ENCODE measurements at regions not wholly inside any gene's neighbourhood (a gene's known extent, or its start where the extent isn't known, plus 50 kb on each side); places are given as distances from the start of the nearest gene placed in this dataset.
A peak's percentile ranks its signal among the peaks of the same experiment; 100 is the strongest.

DNA sequence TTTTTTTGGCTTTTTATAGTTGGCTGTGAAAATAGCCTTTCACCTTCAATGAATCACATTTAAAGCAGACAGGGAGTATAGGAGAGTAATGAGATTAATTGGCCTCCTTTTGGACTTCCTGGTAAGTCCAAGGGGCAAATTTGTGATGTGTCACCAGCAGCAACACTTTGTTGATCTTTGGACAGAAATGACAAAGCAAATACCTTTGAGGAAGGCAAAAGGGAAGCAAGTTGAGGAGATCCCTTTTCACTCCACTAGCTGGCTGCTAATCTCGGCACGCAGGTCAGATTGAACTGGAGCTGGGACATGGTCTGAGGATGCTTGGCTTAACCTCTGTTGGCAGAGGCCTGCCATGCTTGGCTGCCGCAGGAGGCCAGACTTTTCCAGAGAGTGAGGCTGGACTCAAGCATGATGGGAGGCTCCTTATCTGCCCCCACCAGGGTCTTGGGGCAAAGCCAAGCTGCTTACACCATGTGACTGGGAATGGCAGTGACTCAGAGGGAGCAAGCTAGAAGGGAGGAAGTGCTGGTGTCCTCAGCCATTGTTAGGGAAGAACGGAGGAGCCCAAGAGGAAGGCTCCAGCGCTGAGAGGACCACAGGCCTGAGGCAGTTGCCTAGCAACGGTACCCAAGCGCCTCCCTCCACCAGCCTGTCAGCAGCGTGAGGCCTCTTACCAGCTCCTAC lies 174.5 kb upstream of the MAP1B start:
- Histone ChIP-seq H2BK20ac (ENCODE audit: low read depth, low read length) (peak overlapping the region; percentile 11; the same call in 1 of the 2 replicates), H3K14ac (replicated peaks; ENCODE audit: low read depth, low read length) (peak overlapping the region; percentile 28; the same call in 1 of the 2 replicates), H3K27ac (ENCODE audit: insufficient read depth, low read length) (no peak overlapping the region; the same call in 1 of the 2 replicates), H3K4me1 (ENCODE audit: control insufficient read depth, insufficient read depth, low read length) (peaks cover 10% of the 10 kb centered on the region), H3K18ac (ENCODE audit: low read depth, low read length) (0 out of 2 replicates have a peak overlapping the region, but pooled peaks have one; percentile 45), H3K9me1 (ENCODE audit: insufficient read depth, low read length) (peaks cover 11% of the 10 kb centered on the region; the same call in 1 of the 2 replicates), H2BK120ac (ENCODE audit: low read depth, low read length) (peak overlapping the region; percentile 28), H3K23ac (ENCODE audit: low read depth, low read length) (0 out of 2 replicates have a peak overlapping the region, but pooled peaks have one; percentile 16), H3K4me3 (ENCODE audit: insufficient read depth, low read depth, low read length) (no peak overlapping the region), H4K20me1 (ENCODE audit: insufficient read depth, low read length) (no peaks in the 10 kb centered on the region), H3K79me1 (ENCODE audit: low read depth in 1 of 2, low read length in 2 of 2) (no peaks in the 10 kb centered on the region), H3K9ac (ENCODE audit: low read depth, low read length) (no peak overlapping the region), H3K9me3 (ENCODE audit: control insufficient read depth, insufficient read depth, low read length) (no peaks in the 10 kb centered on the region), H2BK5ac (ENCODE audit: low read depth, low read length, poor library complexity, severe bottlenecking) (peak overlapping the region; percentile 49), H3K36me3 (ENCODE audit: control insufficient read depth, insufficient read depth, low read length) (no peaks in the 10 kb centered on the region), H3K4me2 (ENCODE audit: low read depth, low read length) (0 out of 2 replicates have a peak overlapping the region, but pooled peaks have one; percentile 1), H3K27me3 (ENCODE audit: control insufficient read depth, insufficient read depth, low read length) (peaks cover 7% of the 10 kb centered on the region), H4K5ac (ENCODE audit: low read depth, low read length) (peak overlapping the region; percentile 65; the same call in 1 of the 2 replicates), H4K8ac (ENCODE audit: low read depth in 2 of 2, low read length in 2 of 2) (peak overlapping the region in 1 of 2 experiments; percentile 72; a peak in 3 of 4 replicates), H2AK9ac (replicated peaks; ENCODE audit: low read depth, low read length, poor library complexity) (peak overlapping the region; percentile 33), H2AFZ (replicated peaks; ENCODE audit: low read length, poor library complexity) (peak overlapping the region; percentile 88), H3K56ac (ENCODE audit: extremely low read depth, insufficient read depth, low read length) (no peak overlapping the region), H3K4ac (ENCODE audit: low read depth, low read length) (peak overlapping the region; percentile 24; the same call in 1 of the 2 replicates), H2AK5ac (ENCODE audit: low read depth, low read length) (no peak overlapping the region), H2BK15ac (ENCODE audit: low read depth, low read length) (peak overlapping the region; percentile 5; the same call in 1 of the 3 replicates), H4K91ac (ENCODE audit: insufficient read depth, low read depth, low read length) (peak overlapping the region; percentile 66)
- in situ Hi-C loops (cut with MboI; ENCODE audit: low sequenced_read_pairs) (no loop called here), intact Hi-C loops (cut with micrococcal nuclease) (no loop called here), dilution Hi-C loops (cut with HindIII; ENCODE audit: low sequenced_read_pairs, unreplicated experiment) (no loop called here)
- DNase-seq = peak; percentile 67
- 50% methylated on average over 2 of the region's 8 CpGs; no CpG with 5 or more reads in 1 of the 2 experiments for WGBS, 2 experiments (ENCODE audit: extremely low coverage in 2 of 2, insufficient read length in 1 of 2)
- peak; percentile 75 for ATAC-seq (ENCODE audit: low read depth)
- POLR2A ChIA-PET (ENCODE audit: unreplicated experiment) = no interaction called here
- BruUV-seq (replicated peaks) = no TSS peak
- TF ChIP-seq, protein P1, sequence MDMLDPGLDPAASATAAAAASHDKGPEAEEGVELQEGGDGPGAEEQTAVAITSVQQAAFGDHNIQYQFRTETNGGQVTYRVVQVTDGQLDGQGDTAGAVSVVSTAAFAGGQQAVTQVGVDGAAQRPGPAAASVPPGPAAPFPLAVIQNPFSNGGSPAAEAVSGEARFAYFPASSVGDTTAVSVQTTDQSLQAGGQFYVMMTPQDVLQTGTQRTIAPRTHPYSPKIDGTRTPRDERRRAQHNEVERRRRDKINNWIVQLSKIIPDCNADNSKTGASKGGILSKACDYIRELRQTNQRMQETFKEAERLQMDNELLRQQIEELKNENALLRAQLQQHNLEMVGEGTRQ (IDR thresholded peaks at IDR 0.05; ENCODE audit: low read depth, low read length) = peak; percentile 75
- TF ChIP-seq MAZ (IDR thresholded peaks at IDR 0.05; ENCODE audit: borderline replicate concordance, low read depth, low read length) (0 out of 2 replicates have a peak, but pooled peaks have one; percentile 48), RAD21 (IDR thresholded peaks at IDR 0.05; ENCODE audit: low read length) (no peak), MAFK (IDR thresholded peaks at IDR 0.05; ENCODE audit: low read depth, low read length) (0 out of 2 replicates have a peak, but pooled peaks have one; percentile 1), CEBPB (IDR thresholded peaks at IDR 0.05; ENCODE audit: low read depth, low read length) (no peak), RCOR1 (IDR thresholded peaks at IDR 0.05; ENCODE audit: insufficient replicate concordance, low read length) (no peak), SMC3 (IDR thresholded peaks at IDR 0.05; ENCODE audit: low read depth, low read length) (no peak), NFE2L2 (IDR thresholded peaks at IDR 0.05; ENCODE audit: low read depth, low read length) (no peak)
- TF ChIP-seq, protein P2, sequence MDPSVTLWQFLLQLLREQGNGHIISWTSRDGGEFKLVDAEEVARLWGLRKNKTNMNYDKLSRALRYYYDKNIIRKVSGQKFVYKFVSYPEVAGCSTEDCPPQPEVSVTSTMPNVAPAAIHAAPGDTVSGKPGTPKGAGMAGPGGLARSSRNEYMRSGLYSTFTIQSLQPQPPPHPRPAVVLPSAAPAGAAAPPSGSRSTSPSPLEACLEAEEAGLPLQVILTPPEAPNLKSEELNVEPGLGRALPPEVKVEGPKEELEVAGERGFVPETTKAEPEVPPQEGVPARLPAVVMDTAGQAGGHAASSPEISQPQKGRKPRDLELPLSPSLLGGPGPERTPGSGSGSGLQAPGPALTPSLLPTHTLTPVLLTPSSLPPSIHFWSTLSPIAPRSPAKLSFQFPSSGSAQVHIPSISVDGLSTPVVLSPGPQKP (IDR thresholded peaks at IDR 0.05; ENCODE audit: borderline replicate concordance, low read depth, low read length) = no peak
- TF ChIP-seq, protein P3, sequence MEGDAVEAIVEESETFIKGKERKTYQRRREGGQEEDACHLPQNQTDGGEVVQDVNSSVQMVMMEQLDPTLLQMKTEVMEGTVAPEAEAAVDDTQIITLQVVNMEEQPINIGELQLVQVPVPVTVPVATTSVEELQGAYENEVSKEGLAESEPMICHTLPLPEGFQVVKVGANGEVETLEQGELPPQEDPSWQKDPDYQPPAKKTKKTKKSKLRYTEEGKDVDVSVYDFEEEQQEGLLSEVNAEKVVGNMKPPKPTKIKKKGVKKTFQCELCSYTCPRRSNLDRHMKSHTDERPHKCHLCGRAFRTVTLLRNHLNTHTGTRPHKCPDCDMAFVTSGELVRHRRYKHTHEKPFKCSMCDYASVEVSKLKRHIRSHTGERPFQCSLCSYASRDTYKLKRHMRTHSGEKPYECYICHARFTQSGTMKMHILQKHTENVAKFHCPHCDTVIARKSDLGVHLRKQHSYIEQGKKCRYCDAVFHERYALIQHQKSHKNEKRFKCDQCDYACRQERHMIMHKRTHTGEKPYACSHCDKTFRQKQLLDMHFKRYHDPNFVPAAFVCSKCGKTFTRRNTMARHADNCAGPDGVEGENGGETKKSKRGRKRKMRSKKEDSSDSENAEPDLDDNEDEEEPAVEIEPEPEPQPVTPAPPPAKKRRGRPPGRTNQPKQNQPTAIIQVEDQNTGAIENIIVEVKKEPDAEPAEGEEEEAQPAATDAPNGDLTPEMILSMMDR (conservative IDR thresholded peaks at IDR 0.05; ENCODE audit: low read depth, low read length) = no peak
- CTCF ChIA-PET = interaction anchor here (0.6 kb wide), 1 partner anchor 112 kb away, joined by 4 read pairs; no protein-coding TSS in a partner anchor

Measured in IMR-90 (cell line).